ENCODE measurements at regions not wholly inside any gene's neighbourhood (a gene's known extent, or its start where the extent isn't known, plus 50 kb on each side); places are given as distances from the start of the nearest gene placed in this dataset.

- H3K36me3 ChIP-seq (ENCODE audit: insufficient read depth, low read length, poor library complexity, severe bottlenecking): no peaks in the 10 kb centered on the region
- H3K27me3 ChIP-seq (replicated peaks; ENCODE audit: insufficient read depth, low read depth, low read length, poor library complexity): peaks cover under 1% of the 10 kb centered on the region
- ChIA-PET CTCF (no interaction called here), POLR2A (ENCODE audit: low non-redundant PET) (no interaction called here)
- H3K27ac ChIP-seq (ENCODE audit: low read depth, low read length, poor library complexity, severe bottlenecking): no peak overlapping the region
- no peak overlapping the region for H3K4me3 ChIP-seq (ENCODE audit: low read depth, low read length, poor library complexity, severe bottlenecking)
- no peak for DNase-seq (ENCODE audit: low spot score)
- no TSS peak for BruUV-seq (replicated peaks)
- no peaks in the 10 kb centered on the region for H3K9me3 ChIP-seq (ENCODE audit: low read depth, low read length, poor library complexity, severe bottlenecking)
- intact Hi-C loops (cut with micrococcal nuclease; ENCODE audit: unreplicated experiment): no loop called here
- TF ChIP-seq, protein P1, sequence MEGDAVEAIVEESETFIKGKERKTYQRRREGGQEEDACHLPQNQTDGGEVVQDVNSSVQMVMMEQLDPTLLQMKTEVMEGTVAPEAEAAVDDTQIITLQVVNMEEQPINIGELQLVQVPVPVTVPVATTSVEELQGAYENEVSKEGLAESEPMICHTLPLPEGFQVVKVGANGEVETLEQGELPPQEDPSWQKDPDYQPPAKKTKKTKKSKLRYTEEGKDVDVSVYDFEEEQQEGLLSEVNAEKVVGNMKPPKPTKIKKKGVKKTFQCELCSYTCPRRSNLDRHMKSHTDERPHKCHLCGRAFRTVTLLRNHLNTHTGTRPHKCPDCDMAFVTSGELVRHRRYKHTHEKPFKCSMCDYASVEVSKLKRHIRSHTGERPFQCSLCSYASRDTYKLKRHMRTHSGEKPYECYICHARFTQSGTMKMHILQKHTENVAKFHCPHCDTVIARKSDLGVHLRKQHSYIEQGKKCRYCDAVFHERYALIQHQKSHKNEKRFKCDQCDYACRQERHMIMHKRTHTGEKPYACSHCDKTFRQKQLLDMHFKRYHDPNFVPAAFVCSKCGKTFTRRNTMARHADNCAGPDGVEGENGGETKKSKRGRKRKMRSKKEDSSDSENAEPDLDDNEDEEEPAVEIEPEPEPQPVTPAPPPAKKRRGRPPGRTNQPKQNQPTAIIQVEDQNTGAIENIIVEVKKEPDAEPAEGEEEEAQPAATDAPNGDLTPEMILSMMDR (conservative IDR thresholded peaks at IDR 0.05; ENCODE audit: low read depth, low read length): no peak
- no peak for TF ChIP-seq EZH2 (IDR thresholded peaks at IDR 0.05; ENCODE audit: borderline replicate concordance, low read depth, low read length, poor library complexity, severe bottlenecking)
- no peaks in the 10 kb centered on the region for H3K4me1 ChIP-seq (ENCODE audit: insufficient read depth, low read length, poor library complexity, severe bottlenecking)
These were observed 220.0 kb upstream of the NPVF start for GRCh38 chr7:25448301-25448700.

- BruUV-seq (replicated peaks): no TSS peak
- CTCF ChIA-PET: no interaction called here
- POLR2A ChIA-PET (ENCODE audit: low non-redundant PET): no interaction called here
These were observed 225.7 kb upstream of the NPVF start for GRCh38 chr7:25454020-25454419.

GRCh38 chr7:25454562-25455041 lies 226.3 kb upstream of the NPVF start:
- no peaks in the 10 kb centered on the region for H3K36me3 ChIP-seq (ENCODE audit: insufficient read depth, low read length, poor library complexity, severe bottlenecking)
- no TSS peak for BruUV-seq (replicated peaks)
- no peak for TF ChIP-seq EZH2 (IDR thresholded peaks at IDR 0.05; ENCODE audit: borderline replicate concordance, low read depth, low read length, poor library complexity, severe bottlenecking)
- TF ChIP-seq, protein P1 (conservative IDR thresholded peaks at IDR 0.05; ENCODE audit: low read depth, low read length): no peak
- DNase-seq (ENCODE audit: low spot score): no peak
- no peaks in the 10 kb centered on the region for H3K9me3 ChIP-seq (ENCODE audit: low read depth, low read length, poor library complexity, severe bottlenecking)
- no peak overlapping the region for H3K27ac ChIP-seq (ENCODE audit: low read depth, low read length, poor library complexity, severe bottlenecking)
- POLR2A ChIA-PET (ENCODE audit: low non-redundant PET): no interaction called here
- no peaks in the 10 kb centered on the region for H3K4me1 ChIP-seq (ENCODE audit: insufficient read depth, low read length, poor library complexity, severe bottlenecking)
- CTCF ChIA-PET: no interaction called here
- no peak overlapping the region for H3K4me3 ChIP-seq (ENCODE audit: low read depth, low read length, poor library complexity, severe bottlenecking)
- intact Hi-C loops (cut with micrococcal nuclease; ENCODE audit: unreplicated experiment): no loop called here
- peaks cover 24% of the 10 kb centered on the region for H3K27me3 ChIP-seq (replicated peaks; ENCODE audit: insufficient read depth, low read depth, low read length, poor library complexity)

More at GRCh38 chr7:25454020-25454419, 225.7 kb upstream of the NPVF start:
- Histone ChIP-seq H3K9me3 (ENCODE audit: low read depth, low read length, poor library complexity, severe bottlenecking) (no peaks in the 10 kb centered on the region), H3K27ac (ENCODE audit: low read depth, low read length, poor library complexity, severe bottlenecking) (no peak overlapping the region), H3K4me1 (ENCODE audit: insufficient read depth, low read length, poor library complexity, severe bottlenecking) (no peaks in the 10 kb centered on the region), H3K27me3 (replicated peaks; ENCODE audit: insufficient read depth, low read depth, low read length, poor library complexity) (peaks cover 18% of the 10 kb centered on the region), H3K36me3 (ENCODE audit: insufficient read depth, low read length, poor library complexity, severe bottlenecking) (no peaks in the 10 kb centered on the region), H3K4me3 (ENCODE audit: low read depth, low read length, poor library complexity, severe bottlenecking) (no peak overlapping the region)
- no peak for DNase-seq (ENCODE audit: low spot score)
- TF ChIP-seq, protein P1 (conservative IDR thresholded peaks at IDR 0.05; ENCODE audit: low read depth, low read length): no peak
- no peak for TF ChIP-seq EZH2 (IDR thresholded peaks at IDR 0.05; ENCODE audit: borderline replicate concordance, low read depth, low read length, poor library complexity, severe bottlenecking)
- intact Hi-C loops (cut with micrococcal nuclease; ENCODE audit: unreplicated experiment): no loop called here
